ENCODE measurements at regions not wholly inside any gene's neighbourhood (a gene's known extent, or its start where the extent isn't known, plus 50 kb on each side); places are given as distances from the start of the nearest gene placed in this dataset.
"Not testable (repeated sequence)": the region's sequence is repeated elsewhere in the genome, so short reads cannot be mapped to it uniquely, and the experiment has no call there.

DNA sequence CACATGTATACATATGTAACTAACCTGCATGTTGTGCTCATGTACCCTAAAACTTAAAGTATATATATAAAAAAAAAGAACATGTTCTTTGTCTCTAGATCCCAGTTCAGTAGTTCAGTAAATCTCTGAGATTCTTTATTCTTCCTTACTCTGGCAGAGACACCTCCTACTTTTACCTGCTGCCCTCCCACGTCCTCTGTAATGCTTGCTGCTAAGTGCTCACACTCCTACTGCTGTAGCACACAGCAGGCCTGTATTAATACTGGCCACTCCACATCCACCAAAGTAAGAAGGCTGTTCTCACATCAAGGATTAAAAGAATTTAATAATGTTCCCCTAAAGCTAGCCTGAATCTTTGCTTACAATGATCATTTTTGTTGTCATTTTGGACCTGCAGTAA is 648.4 kb upstream of the EYS start:
- DNase-seq (ENCODE audit: low read depth in 2 of 2), result no peak

DNA sequence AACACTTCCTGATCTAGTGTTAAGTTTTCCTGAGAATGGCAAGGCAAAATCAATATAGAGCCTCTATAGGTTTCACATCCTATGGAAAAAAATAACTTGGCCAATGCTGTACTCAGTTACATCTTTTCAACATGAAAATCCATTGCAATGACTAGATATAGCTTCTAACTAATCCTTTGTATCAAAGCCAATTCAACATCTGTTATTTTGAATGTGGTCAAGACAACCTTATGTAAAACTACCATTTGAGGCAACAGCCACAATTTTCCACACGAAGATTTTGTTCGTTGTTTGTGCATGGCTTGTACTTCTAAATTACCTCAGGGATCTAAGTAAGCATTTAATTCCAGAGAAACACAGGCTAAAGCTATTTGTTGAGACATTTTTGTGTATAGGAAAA is 637.8 kb upstream of the EYS start:
- DNase-seq (ENCODE audit: low read depth in 2 of 2), result no peak

DNA sequence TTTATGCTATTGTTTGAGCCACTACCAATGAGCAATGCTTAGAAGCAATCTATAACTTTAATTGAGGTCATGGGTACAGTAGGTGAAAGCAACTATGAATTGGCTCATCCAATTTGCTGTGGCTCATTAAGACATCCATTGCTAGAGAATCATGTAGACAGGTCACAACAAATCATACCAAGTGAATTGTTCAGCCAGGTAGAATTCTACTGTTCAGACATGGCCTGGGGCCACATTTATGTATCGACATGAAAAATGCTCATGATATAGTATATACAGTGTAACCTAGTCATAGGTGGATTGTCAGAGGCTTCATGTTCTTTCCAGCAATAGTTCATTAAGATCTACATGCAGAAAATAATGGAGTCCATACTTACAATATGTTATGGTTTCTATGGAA is 633.7 kb upstream of the EYS start:
- no peak for DNase-seq (ENCODE audit: low read depth in 2 of 2)

DNA sequence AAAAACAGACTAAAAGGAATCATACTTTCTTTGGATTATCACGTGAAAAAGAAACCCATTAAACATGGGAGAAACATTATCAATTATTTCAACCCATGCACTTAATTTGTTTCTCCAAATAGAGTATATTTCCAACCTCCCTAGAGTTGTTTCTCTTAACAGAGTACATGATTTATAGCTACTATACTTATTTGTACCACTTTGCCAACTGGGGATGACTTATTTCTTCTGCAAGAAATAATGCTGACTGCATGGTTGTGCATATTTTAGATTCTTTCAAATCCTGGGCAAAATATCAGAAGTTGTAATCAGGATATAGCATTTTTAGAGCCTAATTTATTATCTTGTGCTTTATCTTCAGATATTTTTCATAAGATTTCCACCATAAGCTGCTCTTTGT is 629.1 kb upstream of the EYS start:
- no peak for DNase-seq (ENCODE audit: low read depth in 2 of 2)

DNA sequence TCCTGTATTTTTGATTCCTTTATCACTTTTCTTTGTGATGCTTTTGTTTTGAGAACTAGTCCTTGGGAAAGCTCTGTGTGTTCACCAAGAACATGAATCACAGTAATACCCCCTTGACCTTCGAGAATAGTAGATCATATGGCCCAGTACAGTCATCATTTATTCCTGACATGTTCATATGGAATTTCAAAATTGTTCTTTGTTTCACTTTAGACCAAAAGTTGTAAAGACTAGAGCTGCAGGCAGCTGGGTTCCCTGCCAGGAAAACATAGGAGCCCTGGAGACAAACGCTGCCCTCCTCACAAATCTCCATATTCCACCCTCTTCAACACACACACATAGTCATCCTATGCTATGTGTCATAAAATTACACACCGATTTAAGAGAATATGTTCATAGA is 621.2 kb upstream of the EYS start:
- no peak for DNase-seq (ENCODE audit: low read depth in 2 of 2)

DNA sequence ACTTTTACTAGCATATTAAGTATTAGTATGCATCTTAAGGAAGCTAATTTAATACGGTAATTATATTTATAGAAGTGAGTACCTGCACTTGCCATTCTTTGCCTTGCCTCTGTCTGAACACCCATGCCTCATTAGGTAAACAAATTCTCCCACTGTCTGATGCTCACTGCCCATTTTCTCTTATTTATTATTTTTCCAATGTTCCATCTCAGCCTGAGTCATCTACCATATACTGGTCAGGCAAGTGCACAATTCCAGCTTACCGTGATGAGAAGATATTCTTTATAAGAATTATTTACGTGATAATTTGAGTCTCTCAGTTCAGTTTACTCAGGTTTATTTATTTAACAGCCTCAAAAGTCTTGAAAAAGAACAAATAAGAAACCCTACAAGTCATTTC is 619.2 kb upstream of the EYS start:
- DNase-seq (ENCODE audit: low read depth in 2 of 2), result no peak

DNA sequence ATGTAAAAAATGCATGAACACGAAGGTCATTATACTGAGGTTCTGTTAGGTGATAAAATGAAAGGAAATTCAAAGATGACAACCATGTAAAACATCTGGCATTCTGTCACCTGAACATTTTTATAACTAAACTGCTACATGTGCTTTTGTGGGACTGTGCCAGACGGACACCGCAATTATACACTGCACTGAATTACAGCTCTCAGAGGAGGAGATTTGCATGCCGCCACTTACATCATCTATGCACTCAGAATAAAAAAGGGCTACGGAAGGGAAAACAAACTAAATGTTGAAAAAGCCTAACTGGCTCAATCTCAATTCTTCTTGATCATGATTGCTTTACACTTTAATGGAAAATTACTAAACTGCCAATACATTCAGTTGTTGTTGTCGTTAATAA is 614.0 kb upstream of the EYS start:
- no peak for DNase-seq (ENCODE audit: low read depth in 2 of 2)

DNA sequence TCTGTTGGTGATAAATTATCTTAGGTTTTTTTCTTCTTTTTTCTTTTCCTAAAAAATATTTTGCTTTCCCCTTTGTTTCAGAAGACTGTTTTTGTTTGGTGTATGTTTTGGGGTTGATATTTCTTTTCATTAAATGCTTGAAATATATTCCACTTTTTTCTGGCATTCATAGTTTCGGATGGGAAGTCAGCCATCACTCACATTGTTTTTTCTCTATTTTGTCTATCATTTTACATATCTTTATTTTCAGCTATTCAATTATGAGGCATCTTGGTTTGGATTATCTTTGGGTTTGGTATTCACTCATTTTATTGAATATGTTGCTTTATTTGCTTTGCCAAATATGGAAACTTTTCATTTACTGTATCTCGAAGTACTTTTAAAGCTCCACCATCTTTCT is 600.5 kb upstream of the EYS start:
- DNase-seq (ENCODE audit: low read depth in 2 of 2), result no peak

DNA sequence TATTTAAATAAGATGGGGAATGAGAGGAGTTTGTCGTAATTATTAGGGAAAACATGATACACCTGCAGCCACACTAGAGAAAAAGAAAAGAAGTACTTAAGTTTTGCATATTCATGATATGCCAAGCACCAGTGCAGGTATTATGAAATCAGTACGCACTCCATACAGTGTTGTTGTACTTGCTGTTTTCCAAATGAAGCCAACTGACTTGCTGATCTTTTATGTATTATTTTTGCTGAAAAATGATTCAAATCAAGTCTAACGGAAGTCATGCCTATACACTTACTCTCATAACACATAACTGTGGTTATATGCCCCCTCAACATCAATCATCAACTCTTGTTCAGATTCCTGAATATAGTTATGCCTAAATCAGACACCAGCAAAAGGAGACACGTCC is 584.9 kb upstream of the EYS start:
- no peak for DNase-seq (ENCODE audit: low read depth in 2 of 2)

DNA sequence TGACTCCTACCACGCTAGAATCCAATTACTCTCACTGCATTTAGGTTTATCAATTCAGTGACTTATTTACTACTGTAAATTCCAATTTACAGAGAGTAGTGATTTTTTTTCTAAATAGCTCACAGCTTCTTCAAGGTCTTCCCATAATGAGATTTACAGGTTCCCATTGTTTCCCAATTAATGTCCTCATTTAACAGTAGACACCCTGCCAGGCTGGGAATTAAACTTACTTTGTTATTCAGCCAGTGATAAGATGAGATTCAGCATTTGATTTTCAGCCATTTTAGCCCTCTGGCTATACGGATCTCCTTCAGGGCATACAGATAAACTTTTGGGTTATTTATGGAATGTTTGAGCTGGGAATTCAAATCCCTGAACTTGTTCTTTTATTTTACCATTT is 582.9 kb upstream of the EYS start:
- DNase-seq (ENCODE audit: low read depth in 2 of 2), result no peak

DNA sequence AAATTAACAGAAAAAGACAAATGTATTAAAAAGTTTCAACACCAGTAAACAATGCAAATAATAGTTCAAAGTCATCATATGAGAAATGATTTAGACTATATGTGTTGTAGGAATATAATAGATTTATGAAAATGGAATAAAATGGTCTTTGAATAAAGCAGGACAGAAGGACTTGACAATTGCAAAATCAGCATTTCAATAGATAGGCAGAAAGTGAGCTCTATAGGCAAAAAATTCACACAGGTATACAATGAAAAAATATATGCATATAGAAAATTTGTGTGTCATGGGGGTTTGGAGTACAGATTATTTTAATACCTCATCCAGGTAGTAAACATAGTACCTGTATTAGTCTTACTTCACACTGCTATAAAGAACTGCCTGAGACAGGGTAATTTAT is 571.1 kb upstream of the EYS start:
- DNase-seq (ENCODE audit: low read depth in 2 of 2), result no peak

DNA sequence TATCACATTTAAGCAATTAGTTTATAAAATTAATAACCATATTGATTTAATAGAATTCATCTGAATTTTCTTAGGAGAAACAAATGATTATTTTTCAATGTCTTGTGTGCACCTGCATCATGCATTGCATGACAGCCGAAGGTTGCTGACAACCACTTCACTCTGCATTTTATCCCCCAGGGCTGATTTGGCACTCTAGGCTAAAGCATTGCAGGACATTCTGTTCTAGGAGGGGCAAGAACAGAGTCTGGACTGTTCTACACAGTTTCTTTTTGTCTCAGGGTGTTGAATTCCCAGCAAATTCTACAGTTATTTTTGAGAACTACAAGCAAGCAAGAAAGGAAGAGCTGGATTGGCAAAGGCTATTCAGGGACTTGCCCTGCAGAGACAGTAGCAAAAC is 570.4 kb upstream of the EYS start:
- no peak for DNase-seq (ENCODE audit: low read depth in 2 of 2)

DNA sequence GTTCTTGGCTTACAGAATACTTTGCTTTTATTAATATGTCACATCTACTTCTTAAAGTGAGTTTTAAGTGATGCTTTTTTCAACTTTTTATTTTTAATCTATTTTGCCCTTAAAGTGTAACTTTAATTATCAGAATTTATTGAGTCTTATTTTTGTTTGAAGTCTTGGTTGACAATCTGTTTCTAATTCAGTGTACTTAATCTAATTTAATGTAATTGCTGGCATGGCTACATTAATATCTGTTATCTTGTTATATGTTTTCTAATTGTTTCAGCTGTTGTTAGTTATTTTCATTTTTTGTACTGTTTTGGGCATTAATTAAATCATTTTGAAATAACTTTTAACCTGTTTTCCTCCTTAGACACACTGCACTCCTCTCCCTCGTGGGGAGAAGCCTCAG is 558.7 kb upstream of the EYS start:
- no peak for DNase-seq (ENCODE audit: low read depth in 2 of 2)

DNA sequence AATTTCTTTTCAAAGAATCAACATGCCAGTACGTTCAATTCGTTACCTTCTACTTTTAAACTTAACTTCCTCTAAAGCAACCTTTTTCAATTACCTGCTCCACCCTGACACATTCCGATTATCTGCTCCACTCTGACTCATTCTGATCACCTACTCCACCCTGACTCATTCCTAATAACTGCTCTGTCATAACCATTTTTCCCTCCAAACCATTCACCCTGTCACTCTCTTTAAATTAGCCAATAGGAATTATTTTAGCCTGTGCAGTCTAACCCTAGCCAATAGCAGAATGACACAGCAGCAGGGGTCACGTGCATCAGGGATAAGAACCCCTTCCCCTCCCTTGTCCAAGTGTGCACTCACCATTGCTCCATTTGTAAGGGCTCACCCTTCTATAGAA is 557.4 kb upstream of the EYS start:
- DNase-seq (ENCODE audit: low read depth in 2 of 2), result no peak

DNA sequence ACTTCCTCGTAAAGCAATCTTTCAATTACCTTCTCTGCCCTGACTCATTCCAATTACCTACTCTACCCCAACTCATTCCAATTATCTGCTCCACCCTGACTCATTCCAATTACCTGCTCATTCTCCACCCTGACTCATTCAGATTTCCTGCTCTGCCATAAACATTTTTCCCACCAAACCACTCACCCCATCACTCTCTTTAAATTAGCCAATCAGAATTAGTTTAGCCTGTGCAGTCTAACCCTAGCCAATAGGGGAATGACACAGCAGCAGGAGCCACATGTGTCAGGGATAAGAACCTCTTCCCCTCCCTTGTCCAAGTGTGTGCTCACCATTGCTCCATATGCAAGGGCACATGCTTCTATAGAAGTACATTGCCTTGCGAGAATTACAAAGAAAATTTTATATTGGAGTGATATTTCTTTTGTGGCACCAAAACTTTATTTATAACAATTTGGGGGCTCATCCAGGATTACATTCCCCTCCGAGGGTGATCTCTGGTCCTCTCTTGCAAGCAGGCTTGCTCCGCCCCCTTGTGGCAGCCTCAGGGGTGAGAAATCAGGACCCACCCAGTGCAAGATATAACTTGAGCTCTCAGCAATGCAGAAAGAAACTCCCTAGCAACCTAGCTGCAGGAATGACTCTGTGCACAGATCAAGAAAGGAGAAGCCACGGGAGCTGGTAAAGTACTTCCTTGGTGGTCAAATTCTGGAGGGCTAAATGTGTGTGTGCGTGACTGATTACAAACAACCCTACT is 551.9 kb upstream of the EYS start:
- DNase-seq (ENCODE audit: low read depth in 2 of 2), result not testable (repeated sequence)

DNA sequence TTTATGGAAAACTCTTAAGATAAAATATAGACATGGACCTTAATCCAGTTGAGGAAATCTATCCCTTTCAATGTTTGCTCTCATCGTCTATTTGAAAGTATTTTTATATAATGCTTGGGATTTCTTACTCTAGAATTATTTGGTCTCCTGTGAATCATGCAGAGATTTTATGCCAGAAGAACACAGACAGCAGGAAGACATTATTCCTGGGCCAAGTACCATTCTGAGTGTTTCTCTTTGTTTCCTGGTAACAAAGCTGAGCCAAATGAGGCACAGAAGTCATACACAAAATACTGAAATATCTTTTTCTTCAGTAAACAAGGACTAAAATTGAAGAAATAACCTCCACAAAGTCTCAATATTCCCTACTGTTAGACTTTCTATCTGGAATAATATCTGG is 538.2 kb upstream of the EYS start:
- DNase-seq (ENCODE audit: low read depth in 2 of 2), result no peak

DNA sequence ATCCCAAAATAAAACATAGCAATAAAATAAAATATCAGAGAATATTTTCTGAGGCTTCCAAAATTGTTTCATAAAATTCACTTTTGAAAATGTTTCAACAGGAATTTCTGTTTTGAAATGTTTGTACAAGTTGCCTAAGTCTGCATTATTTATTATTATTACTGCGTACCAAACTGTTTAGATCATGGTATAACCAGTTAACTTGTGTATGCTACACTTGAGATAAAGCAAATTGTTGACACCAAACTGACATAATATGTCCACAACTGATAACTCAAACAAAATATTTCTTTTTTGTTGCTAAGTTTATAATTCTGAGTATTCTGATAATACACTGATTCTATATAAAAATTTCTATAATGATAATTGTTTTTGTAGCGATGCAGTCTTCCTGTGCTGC is 531.8 kb upstream of the EYS start:
- no peak for DNase-seq (ENCODE audit: low read depth in 2 of 2)

DNA sequence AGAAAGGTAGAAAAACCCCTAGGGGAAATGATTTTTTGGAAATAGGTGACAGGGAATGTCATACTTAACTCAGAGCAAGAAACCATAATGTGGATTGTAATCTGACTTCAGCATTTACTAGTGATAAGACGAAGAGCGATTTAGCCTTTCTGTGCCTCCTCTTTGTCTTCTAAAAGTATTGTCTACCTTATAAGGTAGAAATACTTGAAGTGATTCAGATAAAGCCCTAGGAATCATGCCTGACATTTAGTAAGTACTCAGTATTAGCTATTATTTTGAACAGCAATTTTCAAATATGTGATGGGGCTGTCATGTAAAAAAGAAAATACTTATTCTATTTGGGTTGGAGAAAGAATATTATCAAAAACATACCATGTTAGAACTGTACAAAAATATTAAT is 525.9 kb upstream of the EYS start:
- DNase-seq (ENCODE audit: low read depth in 2 of 2), result no peak

DNA sequence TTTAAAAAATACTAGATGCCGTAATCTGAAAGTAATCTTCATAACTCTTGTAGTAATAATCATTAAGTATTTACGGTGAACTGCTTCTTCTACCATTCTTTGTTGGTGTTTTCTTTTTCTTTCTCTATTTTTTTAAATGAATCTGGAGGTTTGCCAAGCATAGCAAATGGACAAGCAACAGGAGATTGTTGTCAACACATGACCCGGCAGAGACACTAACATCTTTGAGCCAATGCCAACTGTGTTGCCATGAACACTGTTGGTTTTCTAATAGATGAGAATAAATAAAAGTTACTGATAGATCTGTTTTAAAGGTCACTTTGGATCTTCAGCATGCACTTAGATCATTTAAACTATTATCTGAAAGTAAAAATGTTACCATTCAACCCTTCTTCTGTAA is 523.6 kb upstream of the EYS start:
- no peak for DNase-seq (ENCODE audit: low read depth in 2 of 2)

DNA sequence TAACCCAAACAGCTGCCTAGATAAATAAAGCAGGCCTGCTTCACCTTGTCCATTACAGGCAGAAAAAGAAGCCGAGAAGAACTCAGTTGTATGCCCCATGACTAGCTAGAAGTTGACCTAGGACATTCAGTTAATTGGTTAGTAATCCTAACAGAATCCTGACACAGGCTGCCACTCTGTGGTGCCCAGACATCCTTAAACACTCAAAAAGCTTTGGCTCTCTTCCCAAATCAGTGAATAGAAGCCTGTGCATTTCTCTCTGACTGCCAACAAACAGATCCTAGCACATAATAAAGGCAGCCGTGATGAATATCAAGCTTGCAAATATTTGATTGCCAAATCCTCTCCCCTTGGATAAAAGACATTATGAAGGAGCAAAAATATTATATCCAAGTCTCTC is 519.1 kb upstream of the EYS start:
- DNase-seq (ENCODE audit: low read depth in 2 of 2), result no peak

DNA sequence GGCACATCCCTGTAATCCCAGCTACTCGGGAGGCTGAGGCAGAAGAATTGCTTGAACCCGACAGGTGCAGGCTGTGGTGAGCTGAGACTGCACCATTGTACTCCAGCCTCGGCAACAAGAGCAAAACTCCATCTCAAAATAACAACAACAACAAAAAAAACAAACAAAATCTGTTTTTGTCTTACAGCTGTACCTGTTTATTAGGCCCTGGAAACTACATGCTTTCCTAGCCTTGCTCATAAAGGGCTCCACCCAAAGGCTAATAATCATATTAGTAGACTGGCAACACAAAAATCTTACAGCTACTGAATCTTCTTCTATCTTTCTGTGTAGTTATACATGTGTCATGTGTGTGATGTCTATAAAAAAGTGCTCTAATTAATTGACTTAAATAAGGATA is 503.9 kb upstream of the EYS start:
- DNase-seq (ENCODE audit: low read depth in 2 of 2), result peak in 1 of 2 donors; percentile 0

DNA sequence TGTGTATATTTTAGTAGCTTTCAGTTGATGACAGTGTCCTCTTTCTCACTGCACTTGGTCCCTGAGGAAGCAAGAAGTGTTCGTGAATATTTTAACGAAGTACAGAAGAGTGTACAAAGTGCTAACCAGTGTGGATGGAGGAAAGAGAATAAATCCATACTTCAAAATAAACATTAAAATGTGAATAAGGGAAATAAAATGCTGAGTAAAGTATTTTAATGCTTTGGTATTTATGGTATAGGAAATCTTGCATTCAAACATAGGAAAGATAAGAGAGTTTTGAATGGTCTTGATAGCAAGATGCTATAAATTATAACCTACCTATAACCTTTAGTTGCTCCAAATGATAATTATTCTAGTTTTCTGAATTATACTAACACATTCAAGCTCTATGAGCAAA is 493.4 kb upstream of the EYS start:
- DNase-seq (ENCODE audit: low read depth in 2 of 2), result no peak

DNA sequence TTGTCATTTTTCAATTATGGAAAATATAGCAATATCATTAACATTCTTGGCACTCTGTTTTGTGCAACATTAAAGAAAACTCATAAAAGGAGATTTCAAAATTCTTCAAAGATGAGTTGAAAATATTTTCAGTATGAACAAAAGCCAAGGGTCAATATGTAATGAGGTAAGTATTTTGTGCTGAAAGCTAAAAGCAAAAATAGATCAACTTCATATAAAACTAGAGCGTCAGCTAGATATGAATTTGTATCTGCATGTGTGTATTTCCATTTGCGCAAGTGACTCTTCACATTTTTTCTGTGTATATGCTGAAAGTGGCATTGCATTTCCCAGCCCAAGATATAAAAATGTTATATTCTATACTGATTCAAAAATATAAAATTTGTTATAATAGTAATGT is 492.1 kb upstream of the EYS start:
- DNase-seq (ENCODE audit: low read depth in 2 of 2), result no peak

DNA sequence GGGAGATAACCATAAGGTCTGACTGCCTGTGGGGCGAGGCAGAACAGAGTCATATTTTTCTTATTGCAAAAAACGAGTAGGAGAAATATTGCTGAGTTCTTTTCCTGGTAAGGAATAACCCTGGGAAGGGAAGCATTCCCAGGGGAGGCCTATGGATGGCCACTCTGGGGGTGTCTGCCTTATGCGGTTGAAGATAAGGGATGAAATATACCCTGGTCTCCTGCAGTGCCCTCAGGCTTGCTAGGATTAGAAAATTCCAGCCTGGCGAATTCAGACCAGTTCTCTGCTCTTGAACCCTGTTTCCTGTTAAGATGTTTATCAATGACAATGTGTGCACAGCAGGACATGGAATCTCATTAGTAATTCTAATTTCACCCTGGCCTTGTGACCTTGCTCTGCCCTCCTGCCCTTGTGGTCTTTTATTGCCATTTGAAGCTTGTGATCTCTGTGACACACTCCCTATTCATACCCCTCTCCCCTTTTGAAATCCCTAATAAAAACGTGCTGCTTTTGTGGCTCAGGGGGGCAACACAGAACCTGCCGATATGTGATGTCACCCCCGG is 491.1 kb upstream of the EYS start:
- DNase-seq (ENCODE audit: low read depth in 2 of 2), result no peak

Data from lung microvascular endothelial cell (primary cell).